ENCODE measurements at regions not wholly inside any gene's neighbourhood (a gene's known extent, or its start where the extent isn't known, plus 50 kb on each side); places are given as distances from the start of the nearest gene placed in this dataset.

DNA sequence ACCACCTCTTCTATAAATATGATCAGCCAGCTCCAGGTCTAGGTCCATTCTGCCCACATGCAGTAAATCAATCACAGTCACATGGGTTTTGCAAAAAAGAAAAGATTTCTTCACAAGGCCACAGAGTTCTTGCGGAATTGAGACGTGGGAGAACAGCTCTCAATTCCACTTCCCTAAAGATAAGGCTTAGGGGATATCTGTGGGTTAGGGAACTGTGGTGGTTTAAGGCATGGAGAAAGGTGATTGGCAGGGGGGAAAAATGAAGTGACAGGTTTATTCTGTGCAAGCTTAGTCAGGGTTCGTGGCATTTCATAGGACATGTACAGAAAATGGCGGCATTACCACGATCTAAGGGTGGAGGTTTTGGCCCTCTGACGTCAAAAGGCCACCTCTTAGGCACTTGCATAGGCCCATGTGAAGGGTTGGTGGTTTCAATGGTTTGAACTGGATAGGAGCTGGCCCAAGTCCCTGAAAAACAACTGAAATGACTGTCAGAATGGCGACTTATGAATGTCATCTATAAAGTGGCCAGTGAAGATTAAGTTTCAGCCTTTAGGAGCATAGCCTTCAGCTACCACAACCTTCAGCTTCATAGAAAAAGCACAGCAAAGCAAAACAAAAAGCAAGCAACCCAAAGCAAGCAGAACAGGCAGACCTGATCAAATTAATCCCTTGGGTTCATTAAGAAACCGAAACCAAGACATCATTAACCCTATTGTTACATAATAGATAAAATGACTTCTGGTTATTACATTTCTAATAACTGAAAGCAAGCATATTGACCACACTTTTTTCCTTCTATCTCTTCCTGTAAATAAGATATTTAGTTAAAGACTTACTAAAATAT lies 289.8 kb upstream of the SFRP2 start:
- no peak overlapping the region for H3K4me3 ChIP-seq (replicated peaks in 1 of 3; ENCODE audit: low read depth in 2 of 3, low read length in 3 of 3)
- intact Hi-C loops (cut with micrococcal nuclease) = no loop called here
- TF ChIP-seq, protein P1, sequence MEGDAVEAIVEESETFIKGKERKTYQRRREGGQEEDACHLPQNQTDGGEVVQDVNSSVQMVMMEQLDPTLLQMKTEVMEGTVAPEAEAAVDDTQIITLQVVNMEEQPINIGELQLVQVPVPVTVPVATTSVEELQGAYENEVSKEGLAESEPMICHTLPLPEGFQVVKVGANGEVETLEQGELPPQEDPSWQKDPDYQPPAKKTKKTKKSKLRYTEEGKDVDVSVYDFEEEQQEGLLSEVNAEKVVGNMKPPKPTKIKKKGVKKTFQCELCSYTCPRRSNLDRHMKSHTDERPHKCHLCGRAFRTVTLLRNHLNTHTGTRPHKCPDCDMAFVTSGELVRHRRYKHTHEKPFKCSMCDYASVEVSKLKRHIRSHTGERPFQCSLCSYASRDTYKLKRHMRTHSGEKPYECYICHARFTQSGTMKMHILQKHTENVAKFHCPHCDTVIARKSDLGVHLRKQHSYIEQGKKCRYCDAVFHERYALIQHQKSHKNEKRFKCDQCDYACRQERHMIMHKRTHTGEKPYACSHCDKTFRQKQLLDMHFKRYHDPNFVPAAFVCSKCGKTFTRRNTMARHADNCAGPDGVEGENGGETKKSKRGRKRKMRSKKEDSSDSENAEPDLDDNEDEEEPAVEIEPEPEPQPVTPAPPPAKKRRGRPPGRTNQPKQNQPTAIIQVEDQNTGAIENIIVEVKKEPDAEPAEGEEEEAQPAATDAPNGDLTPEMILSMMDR (IDR thresholded peaks at IDR 0.05) = no peak
- H3K9me3 ChIP-seq (replicated peaks in 1 of 2; ENCODE audit: control insufficient read depth in 1 of 2, insufficient read depth in 1 of 2, low read length in 2 of 2) = no peaks in the 10 kb centered on the region
- H4K20me1 ChIP-seq (ENCODE audit: insufficient read depth, low read length) = no peaks in the 10 kb centered on the region
- no peaks in the 10 kb centered on the region for H3K27me3 ChIP-seq (ENCODE audit: control insufficient read depth in 2 of 2, insufficient read depth in 2 of 2, low read length in 2 of 2)
- no peak overlapping the region for H3K27ac Mint-ChIP-seq
- no peak overlapping the region for H3K9ac ChIP-seq (ENCODE audit: insufficient read depth, low read length, poor library complexity, severe bottlenecking)
- H3K9me3 Mint-ChIP-seq = peaks cover 0 to 2% (median 0%) of the 10 kb centered on the region in 7 donors
- no peak overlapping the region for H3K4me3 Mint-ChIP-seq
- no peaks in the 10 kb centered on the region for H3K36me3 Mint-ChIP-seq
- H3K27me3 Mint-ChIP-seq (ENCODE audit: low read depth in 3 of 3) = no peaks in the 10 kb centered on the region
- H3K79me2 ChIP-seq (ENCODE audit: insufficient read depth, low read length) = no peaks in the 10 kb centered on the region
- H3K4me1 ChIP-seq (ENCODE audit: control insufficient read depth in 1 of 2, insufficient read depth in 2 of 2, low read length in 2 of 2) = no peaks in the 10 kb centered on the region
- 42% methylated on average over 4 of the region's 8 CpGs for WGBS (ENCODE audit: insufficient coverage)
- no peak overlapping the region for H3K4me2 ChIP-seq (replicated peaks; ENCODE audit: extremely low read depth, low read length, poor library complexity, severe bottlenecking)
- no peaks in the 10 kb centered on the region for H3K4me1 Mint-ChIP-seq
- H3K27ac ChIP-seq (ENCODE audit: low read depth in 1 of 2, low read length in 2 of 2) = no peak overlapping the region
- no peaks in the 10 kb centered on the region for H3K36me3 ChIP-seq (replicated peaks in 1 of 2; ENCODE audit: control insufficient read depth in 1 of 2, insufficient read depth in 2 of 2, low read length in 2 of 2)
- no peak for DNase-seq
- no peak overlapping the region for H2AFZ ChIP-seq (ENCODE audit: insufficient read depth, low read depth, low read length, poor library complexity, severe bottlenecking)

DNA sequence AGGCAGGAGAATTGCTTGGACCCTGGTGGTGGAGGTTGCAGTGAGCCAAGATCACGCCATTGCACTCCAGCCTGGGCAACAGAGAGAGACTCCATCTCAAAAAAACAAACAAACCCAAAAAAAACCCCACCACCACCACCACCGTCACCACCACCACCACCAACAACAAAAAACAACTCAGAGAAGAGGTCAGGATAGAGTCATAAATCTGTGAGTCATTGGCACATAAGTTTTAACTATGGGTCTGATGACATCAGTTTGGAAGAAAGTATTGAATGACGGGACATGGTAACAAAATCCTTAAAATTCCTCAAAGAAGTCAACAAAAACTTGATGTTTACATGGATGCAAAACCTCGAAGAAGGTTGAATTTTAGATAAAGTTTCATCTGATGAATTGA lies 288.0 kb upstream of the SFRP2 start:
- Histone ChIP-seq H2AFZ (ENCODE audit: insufficient read depth, low read depth, low read length, poor library complexity, severe bottlenecking) (no peak overlapping the region), H3K9me3 (replicated peaks in 1 of 2; ENCODE audit: control insufficient read depth in 1 of 2, insufficient read depth in 1 of 2, low read length in 2 of 2) (no peaks in the 10 kb centered on the region), H3K36me3 (replicated peaks in 1 of 2; ENCODE audit: control insufficient read depth in 1 of 2, insufficient read depth in 2 of 2, low read length in 2 of 2) (no peaks in the 10 kb centered on the region), H3K4me1 (ENCODE audit: control insufficient read depth in 1 of 2, insufficient read depth in 2 of 2, low read length in 2 of 2) (no peaks in the 10 kb centered on the region), H3K27me3 (ENCODE audit: control insufficient read depth in 2 of 2, insufficient read depth in 2 of 2, low read length in 2 of 2) (no peaks in the 10 kb centered on the region), H3K4me3 (replicated peaks in 1 of 3; ENCODE audit: low read depth in 2 of 3, low read length in 3 of 3) (no peak overlapping the region), H3K79me2 (ENCODE audit: insufficient read depth, low read length) (no peaks in the 10 kb centered on the region), H3K4me2 (replicated peaks; ENCODE audit: extremely low read depth, low read length, poor library complexity, severe bottlenecking) (no peak overlapping the region), H3K9ac (ENCODE audit: insufficient read depth, low read length, poor library complexity, severe bottlenecking) (no peak overlapping the region), H3K27ac (ENCODE audit: low read depth in 1 of 2, low read length in 2 of 2) (no peak overlapping the region), H4K20me1 (ENCODE audit: insufficient read depth, low read length) (no peaks in the 10 kb centered on the region)
- H3K4me3 Mint-ChIP-seq = no peak overlapping the region
- no peaks in the 10 kb centered on the region for H3K36me3 Mint-ChIP-seq
- H3K9me3 Mint-ChIP-seq = peaks cover 0 to 3% (median 0%) of the 10 kb centered on the region in 7 donors
- TF ChIP-seq, protein P1 (IDR thresholded peaks at IDR 0.05) = no peak
- intact Hi-C loops (cut with micrococcal nuclease) = no loop called here
- no peaks in the 10 kb centered on the region for H3K27me3 Mint-ChIP-seq (ENCODE audit: low read depth in 3 of 3)
- no peaks in the 10 kb centered on the region for H3K4me1 Mint-ChIP-seq
- no peak overlapping the region for H3K27ac Mint-ChIP-seq
- no peak for DNase-seq
- no CpG with 5 or more reads among the region's 4 CpGs for WGBS (ENCODE audit: insufficient coverage)
